ENCODE measurements at regions not wholly inside any gene's neighbourhood (a gene's known extent, or its start where the extent isn't known, plus 50 kb on each side); places are given as distances from the start of the nearest gene placed in this dataset.

- TF ChIP-seq SAP130 (CRISPR knock-in tag; IDR thresholded peaks at IDR 0.05; ENCODE audit: low read depth) = no peak
- TF ChIP-seq ZBTB34 (CRISPR knock-in tag; IDR thresholded peaks at IDR 0.05) = no peak
- no peak for TF ChIP-seq ZNF572 (CRISPR knock-in tag; IDR thresholded peaks at IDR 0.05)
- no peak for TF ChIP-seq ARNT2 (CRISPR knock-in tag; IDR thresholded peaks at IDR 0.05; ENCODE audit: low read depth)
- TF ChIP-seq ZNF205 (CRISPR knock-in tag; IDR thresholded peaks at IDR 0.05) = no peak
Measured at GRCh38 chrX:144494074-144494473, 610.2 kb downstream of the UBE2NL start (continued).

- intact Hi-C loops (cut with micrococcal nuclease; ENCODE audit: unreplicated experiment) (no loop called here), in situ Hi-C loops (cut with HindIII; ENCODE audit: extremely low pct_ligation_motif_present, low pct_unique_long_range_greater_than_20kb) (no loop called here)
- Histone ChIP-seq H3K9me3 (ENCODE audit: low read length) (peaks cover 44% of the 10 kb centered on the region), H3K79me2 (ENCODE audit: insufficient read depth, low read length) (no peaks in the 10 kb centered on the region), H3K27me3 (ENCODE audit: control insufficient read depth in 1 of 2, insufficient read depth in 2 of 2, low read length in 2 of 2) (no peaks in the 10 kb centered on the region), H4K20me1 (ENCODE audit: insufficient read depth, low read length) (no peaks in the 10 kb centered on the region), H3K4me2 (ENCODE audit: low read depth, low read length) (no peak overlapping the region), H3K36me3 (replicated peaks in 1 of 2; ENCODE audit: control insufficient read depth in 1 of 2, insufficient read depth in 2 of 2, low read length in 2 of 2) (no peaks in the 10 kb centered on the region), H3K27ac (ENCODE audit: extremely low read length, insufficient read depth, low read length) (no peak overlapping the region), H2AFZ (ENCODE audit: low read length) (no peak overlapping the region), H3K4me1 (ENCODE audit: insufficient read depth, low read length) (no peaks in the 10 kb centered on the region), H3K9ac (ENCODE audit: insufficient read depth, low read depth, low read length) (no peak overlapping the region), H3K4me3 (replicated peaks in 1 of 3; ENCODE audit: insufficient read depth in 1 of 3, low read depth in 2 of 3, low read length in 3 of 3) (no peak overlapping the region)
- BruUV-seq (replicated peaks) = no TSS peak
- WGBS (ENCODE audit: low lambda C conversion rate) = 6% methylated on average over 3 of the region's 3 CpGs
- DNase-seq (ENCODE audit: low spot score) (no peak), ATAC-seq (no peak), FAIRE-seq (no peak)
- POLR2A ChIA-PET = no interaction called here
- CTCF ChIA-PET (ENCODE audit: low intra/inter-chr PET ratio, low total read pairs) = no interaction called here
- TF ChIP-seq DMAP1 (CRISPR knock-in tag; IDR thresholded peaks at IDR 0.05) (no peak), MAFK (conservative IDR thresholded peaks at IDR 0.05 in 1 of 2, IDR thresholded peaks at IDR 0.05 in 1 of 2; ENCODE audit: low read length in 2 of 2) (peak in 1 of 2 experiments; percentile 62; a peak in 2 of 4 replicates), MAFF (IDR thresholded peaks at IDR 0.05; ENCODE audit: low read depth, low read length) (0 out of 2 replicates have a peak, but pooled peaks have one; percentile 15)
Measured at GRCh38 chrX:144531877-144532276, 648.0 kb downstream of the UBE2NL start.

Data from HepG2 (cell line).